ENCODE measurements at regions not wholly inside any gene's neighbourhood (a gene's known extent, or its start where the extent isn't known, plus 50 kb on each side); places are given as distances from the start of the nearest gene placed in this dataset.

DNA sequence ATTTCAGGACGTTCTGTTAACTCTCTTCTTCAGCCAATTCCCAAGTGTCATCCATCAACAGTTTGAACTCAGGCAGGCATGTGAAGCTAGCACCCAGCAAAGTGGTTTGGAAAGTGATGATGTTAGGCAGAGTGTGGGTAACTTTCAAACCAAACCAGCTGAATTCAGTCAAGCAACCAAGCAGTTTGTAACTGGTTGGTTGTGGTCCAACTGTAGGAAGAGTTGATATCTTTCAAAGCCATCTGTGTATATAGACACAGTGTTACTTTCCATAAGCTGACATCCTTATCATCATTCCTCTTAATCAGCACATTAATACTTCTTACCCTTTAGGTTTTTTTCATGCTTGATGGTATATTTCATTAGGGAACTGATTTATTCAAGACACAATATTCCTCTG is 72.2 kb upstream of the NUPR2 start:
- Histone ChIP-seq H4K91ac (replicated peaks; ENCODE audit: insufficient read length, low read length) (no peak overlapping the region), H3K27me3 (replicated peaks in 1 of 4; ENCODE audit: control insufficient read depth in 3 of 4, extremely low read depth in 1 of 4, insufficient read depth in 3 of 4, low read length in 3 of 4) (no peaks in the 10 kb centered on the region), H3K4me3 (ENCODE audit: extremely low read depth in 1 of 4, insufficient read depth in 2 of 4, low read depth in 3 of 4, low read length in 4 of 4) (no peak overlapping the region), H3K23me2 (ENCODE audit: low read depth, low read length) (no peaks in the 10 kb centered on the region), H2BK20ac (ENCODE audit: low read length) (no peak overlapping the region), H2BK12ac (ENCODE audit: low read depth, low read length) (no peak overlapping the region), H2AFZ (ENCODE audit: low read length) (no peak overlapping the region), H3K4me2 (ENCODE audit: insufficient read depth in 1 of 2, low read depth in 2 of 2, low read length in 2 of 2) (no peak overlapping the region), H4K5ac (ENCODE audit: insufficient read length, low read depth, low read length) (no peak overlapping the region), H2BK5ac (ENCODE audit: low read depth, low read length) (no peak overlapping the region), H4K8ac (ENCODE audit: extremely low read depth, insufficient read depth, low read length) (no peak overlapping the region), H3K14ac (ENCODE audit: insufficient read length) (no peak overlapping the region), H3K4me1 (replicated peaks in 1 of 4; ENCODE audit: control insufficient read depth in 3 of 4, insufficient read depth in 4 of 4, low read length in 3 of 4) (no peaks in the 10 kb centered on the region), H4K20me1 (replicated peaks in 1 of 2; ENCODE audit: control insufficient read depth in 1 of 2, insufficient read depth in 2 of 2, low read length in 2 of 2) (no peaks in the 10 kb centered on the region), H3K9ac (replicated peaks in 1 of 4; ENCODE audit: extremely low read depth in 1 of 4, low read depth in 3 of 4, low read length in 3 of 4) (no peak overlapping the region), H3K9me3 (ENCODE audit: insufficient read depth in 2 of 2, low read depth in 1 of 2, low read length in 1 of 2) (peaks cover 74 to 85% of the 10 kb centered on the region in 2 experiments), H3K79me1 (ENCODE audit: low read depth, low read length) (no peaks in the 10 kb centered on the region), H3K4ac (replicated peaks; ENCODE audit: insufficient read length, low read depth, low read length) (no peak overlapping the region), H3K56ac (replicated peaks; ENCODE audit: insufficient read length, low read depth, low read length) (no peak overlapping the region), H3K36me3 (ENCODE audit: control insufficient read depth in 2 of 4, insufficient read depth in 4 of 4, low read length in 3 of 4) (no peaks in the 10 kb centered on the region), H3K18ac (ENCODE audit: extremely low read depth, low read length) (no peak overlapping the region), H2AK5ac (ENCODE audit: low read depth, low read length) (no peak overlapping the region), H3K79me2 (ENCODE audit: control insufficient read depth in 1 of 2, insufficient read depth in 2 of 2, low read length in 2 of 2) (no peaks in the 10 kb centered on the region), H3K23ac (ENCODE audit: insufficient read length) (no peak overlapping the region), H2BK15ac (ENCODE audit: low read length) (no peak overlapping the region), H3K27ac (ENCODE audit: low read depth, low read length) (no peak overlapping the region), H2BK120ac (replicated peaks; ENCODE audit: low read depth, low read length) (no peak overlapping the region)
- CTCF ChIA-PET (ENCODE audit: partially characterized antibody): no interaction called here
- WGBS, 2 experiments (ENCODE audit: extremely low coverage in 1 of 2, insufficient coverage in 1 of 2, insufficient read length in 1 of 2, insufficient replicate concordance in 2 of 2, low coverage in 1 of 2, low lambda C conversion rate in 2 of 2, missing lambda C conversion rate in 1 of 2): 24% methylated on average over 1 of the region's 1 CpG; no CpG with 5 or more reads in 1 of the 2 experiments
- DNase-seq (ENCODE audit: low read depth in 1 of 2, low spot score in 2 of 2) (no peak), FAIRE-seq (no peak)
- POLR2A ChIA-PET (ENCODE audit: partially characterized antibody): no interaction called here
- TF ChIP-seq, protein P1, sequence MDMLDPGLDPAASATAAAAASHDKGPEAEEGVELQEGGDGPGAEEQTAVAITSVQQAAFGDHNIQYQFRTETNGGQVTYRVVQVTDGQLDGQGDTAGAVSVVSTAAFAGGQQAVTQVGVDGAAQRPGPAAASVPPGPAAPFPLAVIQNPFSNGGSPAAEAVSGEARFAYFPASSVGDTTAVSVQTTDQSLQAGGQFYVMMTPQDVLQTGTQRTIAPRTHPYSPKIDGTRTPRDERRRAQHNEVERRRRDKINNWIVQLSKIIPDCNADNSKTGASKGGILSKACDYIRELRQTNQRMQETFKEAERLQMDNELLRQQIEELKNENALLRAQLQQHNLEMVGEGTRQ (IDR thresholded peaks at IDR 0.05; ENCODE audit: low read length): no peak
- no peak for TF ChIP-seq ZNF274 (IDR thresholded peaks at IDR 0.05; ENCODE audit: borderline replicate concordance, extremely low read depth, low read length)
- no peak for TF ChIP-seq SP2 (IDR thresholded peaks at IDR 0.05; ENCODE audit: low read length)
- TF ChIP-seq SUZ12 (IDR thresholded peaks at IDR 0.05; ENCODE audit: low read length): no peak
- no peak for TF ChIP-seq CHD2 (IDR thresholded peaks at IDR 0.05; ENCODE audit: low read length)
- TF ChIP-seq, protein P2, sequence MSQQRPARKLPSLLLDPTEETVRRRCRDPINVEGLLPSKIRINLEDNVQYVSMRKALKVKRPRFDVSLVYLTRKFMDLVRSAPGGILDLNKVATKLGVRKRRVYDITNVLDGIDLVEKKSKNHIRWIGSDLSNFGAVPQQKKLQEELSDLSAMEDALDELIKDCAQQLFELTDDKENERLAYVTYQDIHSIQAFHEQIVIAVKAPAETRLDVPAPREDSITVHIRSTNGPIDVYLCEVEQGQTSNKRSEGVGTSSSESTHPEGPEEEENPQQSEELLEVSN (IDR thresholded peaks at IDR 0.05): no peak
- TF ChIP-seq BACH1 (IDR thresholded peaks at IDR 0.05; ENCODE audit: low read length): no peak
- TF ChIP-seq, protein P3, sequence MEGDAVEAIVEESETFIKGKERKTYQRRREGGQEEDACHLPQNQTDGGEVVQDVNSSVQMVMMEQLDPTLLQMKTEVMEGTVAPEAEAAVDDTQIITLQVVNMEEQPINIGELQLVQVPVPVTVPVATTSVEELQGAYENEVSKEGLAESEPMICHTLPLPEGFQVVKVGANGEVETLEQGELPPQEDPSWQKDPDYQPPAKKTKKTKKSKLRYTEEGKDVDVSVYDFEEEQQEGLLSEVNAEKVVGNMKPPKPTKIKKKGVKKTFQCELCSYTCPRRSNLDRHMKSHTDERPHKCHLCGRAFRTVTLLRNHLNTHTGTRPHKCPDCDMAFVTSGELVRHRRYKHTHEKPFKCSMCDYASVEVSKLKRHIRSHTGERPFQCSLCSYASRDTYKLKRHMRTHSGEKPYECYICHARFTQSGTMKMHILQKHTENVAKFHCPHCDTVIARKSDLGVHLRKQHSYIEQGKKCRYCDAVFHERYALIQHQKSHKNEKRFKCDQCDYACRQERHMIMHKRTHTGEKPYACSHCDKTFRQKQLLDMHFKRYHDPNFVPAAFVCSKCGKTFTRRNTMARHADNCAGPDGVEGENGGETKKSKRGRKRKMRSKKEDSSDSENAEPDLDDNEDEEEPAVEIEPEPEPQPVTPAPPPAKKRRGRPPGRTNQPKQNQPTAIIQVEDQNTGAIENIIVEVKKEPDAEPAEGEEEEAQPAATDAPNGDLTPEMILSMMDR (IDR thresholded peaks at IDR 0.05; ENCODE audit: control extremely low read depth in 1 of 3, insufficient read depth in 1 of 3, low read depth in 1 of 3, low read length in 3 of 3): no peak
- no peak for TF ChIP-seq TEAD4 (IDR thresholded peaks at IDR 0.05; ENCODE audit: low read depth, low read length)
- TF ChIP-seq KDM5A (IDR thresholded peaks at IDR 0.05; ENCODE audit: low read length): no peak

Measured in H1 (cell line).